ENCODE measurements at regions not wholly inside any gene's neighbourhood (a gene's known extent, or its start where the extent isn't known, plus 50 kb on each side); places are given as distances from the start of the nearest gene placed in this dataset.

- TF ChIP-seq EZH2phosphoT487 (IDR thresholded peaks at IDR 0.05; ENCODE audit: insufficient read depth, low read depth) (no peak), EZH2 (IDR thresholded peaks at IDR 0.05; ENCODE audit: insufficient read depth, poor library complexity, severe bottlenecking) (no peak)
These were observed 123.6 kb upstream of the LIMCH1 start for GRCh38 chr4:41414412-41414779.
